ENCODE measurements at regions not wholly inside any gene's neighbourhood (a gene's known extent, or its start where the extent isn't known, plus 50 kb on each side); places are given as distances from the start of the nearest gene placed in this dataset.

GRCh38 chr6:6781873-6782227, 193.3 kb downstream of the LY86 start:
- no peak for DNase-seq (ENCODE audit: low spot score)

- DNase-seq (ENCODE audit: low spot score), result no peak
These were observed 195.2 kb downstream of the LY86 start for GRCh38 chr6:6783721-6784120.

- DNase-seq (ENCODE audit: low spot score), result no peak
These were observed 196.1 kb downstream of the LY86 start for GRCh38 chr6:6784514-6785162.

GRCh38 chr6:6785163-6785521, 196.6 kb downstream of the LY86 start:
- no peak for DNase-seq (ENCODE audit: low spot score)

GRCh38 chr6:6788394-6789032, 200.0 kb downstream of the LY86 start:
- DNase-seq (ENCODE audit: low spot score), result no peak

- no peak for DNase-seq (ENCODE audit: low spot score)
These were observed 201.9 kb downstream of the LY86 start for GRCh38 chr6:6790393-6790792.

- no peak for DNase-seq (ENCODE audit: low spot score)
These were observed 202.4 kb downstream of the LY86 start for GRCh38 chr6:6790891-6791290.

GRCh38 chr6:6793388-6794250, 205.1 kb downstream of the LY86 start:
- no peak for DNase-seq (ENCODE audit: low spot score)

GRCh38 chr6:6795393-6795792, 206.9 kb downstream of the LY86 start:
- no peak for DNase-seq (ENCODE audit: low spot score)

- no peak for DNase-seq (ENCODE audit: low spot score)
These were observed 208.3 kb downstream of the LY86 start for GRCh38 chr6:6796818-6797217.

- no peak for DNase-seq (ENCODE audit: low spot score)
These were observed 209.9 kb downstream of the LY86 start for GRCh38 chr6:6798448-6798860.

- no peak for DNase-seq (ENCODE audit: low spot score)
These were observed 212.4 kb downstream of the LY86 start for GRCh38 chr6:6801005-6801335.

- no peak for DNase-seq (ENCODE audit: low spot score)
These were observed 213.2 kb downstream of the LY86 start for GRCh38 chr6:6801635-6802218.

- DNase-seq (ENCODE audit: low spot score), result no peak
These were observed 214.9 kb downstream of the LY86 start for GRCh38 chr6:6803180-6803977.

GRCh38 chr6:6804843-6805615, 216.5 kb downstream of the LY86 start:
- no peak for DNase-seq (ENCODE audit: low spot score)

GRCh38 chr6:6806844-6807518, 218.5 kb downstream of the LY86 start:
- no peak for DNase-seq (ENCODE audit: low spot score)

- DNase-seq (ENCODE audit: low spot score), result no peak
These were observed 219.8 kb downstream of the LY86 start for GRCh38 chr6:6808343-6808742.

GRCh38 chr6:6808915-6809314, 220.4 kb downstream of the LY86 start:
- no peak for DNase-seq (ENCODE audit: low spot score)

GRCh38 chr6:6810727-6811126, 222.2 kb downstream of the LY86 start:
- DNase-seq (ENCODE audit: low spot score), result no peak

GRCh38 chr6:6811128-6812009, 222.8 kb downstream of the LY86 start:
- peak; percentile 43 for DNase-seq (ENCODE audit: low spot score)
